Lower leg skin (tissue), 3 donors: ENCODE measurements at regions not wholly inside any gene's neighbourhood (a gene's known extent, or its start where the extent isn't known, plus 50 kb on each side); places are given as distances from the start of the nearest gene placed in this dataset.

Experiments
- CTCF ChIP-seq, 3 donors: fragments of 450-650 bp; IDR thresholded peaks; one replicate each; pipeline ENCODE4 v1.5.1; 2016; ENCODE audit warnings: antibody characterized with exemption in 3 of 3, mild to moderate bottlenecking in 3 of 3, moderate library complexity in 2 of 3
- POLR2A ChIP-seq, 2 donors: fragments of 450-650 bp; IDR thresholded peaks; one replicate each; pipeline ENCODE4 v1.6.1; 2016 to 2017; ENCODE audit warnings: antibody characterized with exemption in 2 of 2, mild to moderate bottlenecking in 1 of 2, moderate library complexity in 1 of 2

GRCh38 chr15:92243227-92243626 is 150.5 kb upstream of the ST8SIA2 start:
- TF ChIP-seq CTCF (IDR thresholded peaks at IDR 0.05) (no peak), POLR2A (IDR thresholded peaks at IDR 0.05) (no peak)
